B cell (primary cell): ENCODE measurements at regions not wholly inside any gene's neighbourhood (a gene's known extent, or its start where the extent isn't known, plus 50 kb on each side); places are given as distances from the start of the nearest gene placed in this dataset.

Experiments used
- ATAC-seq: fragments of 200-7000 bp; cut with Tn5 transposase; one replicate; pipeline ENCODE4 v1.10.0; 2021; ENCODE audit warnings: low read depth, mild to moderate bottlenecking, moderate number of reproducible peaks, moderate library complexity
- CTCF ChIA-PET: fragments of 350-600 bp; sonication (Branson Sonifier 250); formaldehyde crosslinking; loops from one replicate; lab custom pipeline; 2021; ENCODE audit warnings: antibody characterized with exemption, inconsistent platforms; lab: Charles Lee
- POLR2A ChIA-PET: fragments of 350-600 bp; sonication (Branson Sonifier 250); formaldehyde crosslinking; loops from one replicate; lab custom pipeline; 2021; ENCODE audit warnings: antibody characterized with exemption; lab: Charles Lee
- DNase-seq: peaks from one replicate; pipeline ENCODE4 v3.0.0; 2013
- H2AFZ ChIP-seq: 2 replicates; pipeline ENCODE4 v1.6.1; 2012; ENCODE audit warnings: mild to moderate bottlenecking, low read depth, low read length; ENCODE audit not compliant: insufficient read depth, poor library complexity, severe bottlenecking
- H3K27ac ChIP-seq, 2 donors: 1 replicate in 1 of 2; 2 replicates in 1 of 2; pipeline ENCODE4 v1.5.1; 2012 to 2013; ENCODE audit warnings: low read length in 2 of 2, mild to moderate bottlenecking in 2 of 2, moderate library complexity in 1 of 2
- H3K27me3 ChIP-seq, 4 experiments: fragments of 200-600 bp in 1 of 4; sonication (generic) in 1 of 4; replicated peaks in 1 of 4; 1 replicate in 2 of 4; 2 replicates in 2 of 4; pipeline versions ENCODE4 v1.6.1 to v1.7.0; 2013 to 2016; ENCODE audit warnings: low read length in 3 of 4, mild to moderate bottlenecking in 2 of 4, mixed read lengths in 1 of 4, moderate library complexity in 1 of 4; ENCODE audit not compliant: insufficient read depth in 4 of 4, control insufficient read depth in 3 of 4; ENCODE audit errors: control extremely low read depth in 1 of 4
- H3K36me3 ChIP-seq, 2 experiments: replicated peaks in 1 of 2; 1 replicate in 1 of 2; 2 replicates in 1 of 2; pipeline versions ENCODE4 v1.6.1 to v1.7.1; 2013; ENCODE audit warnings: low read length in 1 of 2; ENCODE audit not compliant: insufficient read depth in 2 of 2, control insufficient read depth in 1 of 2; ENCODE audit errors: control extremely low read depth in 1 of 2, extremely low read depth in 1 of 2
- H3K4me1 ChIP-seq, 2 donors: fragments of 200-600 bp in 1 of 2; sonication (generic) in 1 of 2; 1 replicate in 1 of 2; 2 replicates in 1 of 2; pipeline versions ENCODE4 v1.5.1 to v1.6.1; 2013 to 2017; ENCODE audit warnings: low read length in 2 of 2; ENCODE audit not compliant: control insufficient read depth in 2 of 2, insufficient read depth in 2 of 2
- H3K4me2 ChIP-seq: replicated peaks from 2 replicates; pipeline ENCODE3; 2012; ENCODE audit warnings: mild to moderate bottlenecking, low read depth, low read length; ENCODE audit not compliant: poor library complexity, severe bottlenecking
- H3K4me3 ChIP-seq, 5 experiments: fragments of 200-600 bp in 1 of 5; sonication (generic) in 1 of 5; 1 replicate in 3 of 5; 2 replicates in 2 of 5; pipeline versions ENCODE4 v1.5.1 to v1.7.0; 2011 to 2016; ENCODE audit warnings: low read length in 4 of 5, mild to moderate bottlenecking in 4 of 5, low read depth in 2 of 5, control low read depth in 1 of 5, moderate library complexity in 1 of 5; ENCODE audit not compliant: insufficient read depth in 1 of 5; ENCODE audit errors: control extremely low read depth in 1 of 5, extremely low read depth in 1 of 5
- H3K79me2 ChIP-seq: fragments of 200-600 bp; sonication (generic); one replicate; pipeline ENCODE4 v1.6.0; 2016; ENCODE audit warnings: low read length; ENCODE audit not compliant: control insufficient read depth, insufficient read depth
- H3K9ac ChIP-seq: fragments of 200-600 bp; sonication (generic); 2 replicates; pipeline ENCODE4 v1.6.1; 2017; ENCODE audit warnings: mild to moderate bottlenecking, low read length, moderate library complexity
- H3K9me3 ChIP-seq, 3 donors: one replicate each; pipeline versions ENCODE4 v1.6.1 to v1.7.1; 2013; ENCODE audit warnings: low read length in 2 of 3; ENCODE audit not compliant: control insufficient read depth in 2 of 3, insufficient read depth in 1 of 3; ENCODE audit errors: control extremely low read depth in 1 of 3
- H4K20me1 ChIP-seq: 2 replicates; pipeline ENCODE4 v1.6.0; 2012; ENCODE audit warnings: mild to moderate bottlenecking, low read length; ENCODE audit not compliant: insufficient read depth, control insufficient read depth, poor library complexity, severe bottlenecking
- H3K27ac Mint-ChIP-seq: one replicate; pipeline ENCODE4 v1.8.0; 2021; ENCODE audit warnings: mixed read lengths
- H3K27me3 Mint-ChIP-seq: one replicate; pipeline ENCODE4 v1.8.0; 2021; ENCODE audit warnings: mixed read lengths
- H3K4me1 Mint-ChIP-seq: one replicate; pipeline ENCODE4 v1.8.0; 2021; ENCODE audit warnings: mixed read lengths
- H3K4me3 Mint-ChIP-seq: one replicate; pipeline ENCODE4 v1.8.0; 2021; ENCODE audit warnings: mixed read lengths
- H3K9me3 Mint-ChIP-seq: one replicate; pipeline ENCODE4 v1.8.0; 2022; ENCODE audit warnings: mixed read lengths; ENCODE audit not compliant: insufficient read depth
- CTCF ChIP-seq: fragments of 200-600 bp; IDR thresholded peaks from one replicate; pipeline ENCODE4 v1.8.0; 2022; ENCODE audit warnings: antibody characterized with exemption, mild to moderate bottlenecking
- EZH2 ChIP-seq: IDR thresholded peaks from 2 replicates; pipeline ENCODE4 v1.6.1; 2012; ENCODE audit warnings: borderline replicate concordance, low read depth, mild to moderate bottlenecking, moderate library complexity, low read length; ENCODE audit not compliant: insufficient read depth, poor library complexity, severe bottlenecking
- WGBS: methylation state at CpG from one replicate; pipeline ENCODE4 v1.1.5; 2013; ENCODE audit warnings: missing lambda C conversion rate; ENCODE audit not compliant: insufficient coverage; 5-methylcytosine and 5-hydroxymethylcytosine counted together
- intact Hi-C: fragments of 100-400 bp; cut with micrococcal nuclease; formaldehyde crosslinking; loops from one replicate; pipeline ENCODE4 v1.10.0; 2022

- no peaks in the 10 kb centered on the region for H3K9me3 ChIP-seq
- WGBS = 90% methylated on average over 5 of the region's 10 CpGs
- no peaks in the 10 kb centered on the region for H3K4me1 Mint-ChIP-seq
- H3K27ac Mint-ChIP-seq = no peak overlapping the region
- H3K36me3 ChIP-seq = no peaks in the 10 kb centered on the region
- H3K4me3 ChIP-seq = no peak overlapping the region
- H3K27me3 ChIP-seq = no peaks in the 10 kb centered on the region
- intact Hi-C loops = no loop called here
- no peaks in the 10 kb centered on the region for H4K20me1 ChIP-seq
- no peak overlapping the region for H3K4me2 ChIP-seq
- CTCF ChIA-PET = no interaction called here
- no peak overlapping the region for H3K9ac ChIP-seq
- H3K27me3 Mint-ChIP-seq = no peaks in the 10 kb centered on the region
- no peak overlapping the region for H3K27ac ChIP-seq
- H3K4me3 Mint-ChIP-seq = no peak overlapping the region
- H3K4me1 ChIP-seq = no peaks in the 10 kb centered on the region
- POLR2A ChIA-PET = no interaction called here
- no peak for DNase-seq
- no peak for TF ChIP-seq CTCF
- no peak for TF ChIP-seq EZH2
- no peaks in the 10 kb centered on the region for H3K9me3 Mint-ChIP-seq
- H3K79me2 ChIP-seq = no peaks in the 10 kb centered on the region
- no peak for ATAC-seq
- H2AFZ ChIP-seq = no peak overlapping the region
Measured at GRCh38 chrX:68945603-68946228, 116.9 kb downstream of the EFNB1 start.

- H2AFZ ChIP-seq = no peak overlapping the region
- H4K20me1 ChIP-seq = no peaks in the 10 kb centered on the region
- H3K27ac ChIP-seq = no peak overlapping the region
- H3K4me1 ChIP-seq = no peaks in the 10 kb centered on the region
- no peaks in the 10 kb centered on the region for H3K27me3 ChIP-seq
- no peak overlapping the region for H3K4me2 ChIP-seq
- POLR2A ChIA-PET = no interaction called here
- ATAC-seq (no peak), DNase-seq (no peak)
- no peaks in the 10 kb centered on the region for H3K4me1 Mint-ChIP-seq
- no peak overlapping the region for H3K4me3 ChIP-seq
- H3K27ac Mint-ChIP-seq = no peak overlapping the region
- no peaks in the 10 kb centered on the region for H3K9me3 Mint-ChIP-seq
- no peaks in the 10 kb centered on the region for H3K36me3 ChIP-seq
- H3K9me3 ChIP-seq = no peaks in the 10 kb centered on the region
- CTCF ChIA-PET = no interaction called here
- no peak overlapping the region for H3K9ac ChIP-seq
- WGBS = 93% methylated on average over 2 of the region's 2 CpGs
- H3K27me3 Mint-ChIP-seq = no peaks in the 10 kb centered on the region
- TF ChIP-seq EZH2 (no peak), CTCF (no peak)
- H3K4me3 Mint-ChIP-seq = no peak overlapping the region
- intact Hi-C loops = no loop called here
- no peaks in the 10 kb centered on the region for H3K79me2 ChIP-seq
Measured at GRCh38 chrX:68945081-68945602, 116.3 kb downstream of the EFNB1 start.
